GM21825 (cell line): ENCODE measurements at regions not wholly inside any gene's neighbourhood (a gene's known extent, or its start where the extent isn't known, plus 50 kb on each side); places are given as distances from the start of the nearest gene placed in this dataset.
A peak's percentile ranks its signal among the peaks of the same experiment; 100 is the strongest.

ENCODE experiments used
- ATAC-seq: cut with Tn5 transposase; IDR thresholded peaks from one replicate; pipeline ENCODE4 v1.9.1; 2021; ENCODE audit warnings: mild to moderate bottlenecking, moderate library complexity; ENCODE audit not compliant: unreplicated experiment

- ATAC-seq, result no peak
These were observed 166.2 kb downstream of the TMEM38B start for GRCh38 chr9:105860516-105860915.

- no peak for ATAC-seq
These were observed 167.6 kb downstream of the TMEM38B start for GRCh38 chr9:105861972-105862371.

DNA sequence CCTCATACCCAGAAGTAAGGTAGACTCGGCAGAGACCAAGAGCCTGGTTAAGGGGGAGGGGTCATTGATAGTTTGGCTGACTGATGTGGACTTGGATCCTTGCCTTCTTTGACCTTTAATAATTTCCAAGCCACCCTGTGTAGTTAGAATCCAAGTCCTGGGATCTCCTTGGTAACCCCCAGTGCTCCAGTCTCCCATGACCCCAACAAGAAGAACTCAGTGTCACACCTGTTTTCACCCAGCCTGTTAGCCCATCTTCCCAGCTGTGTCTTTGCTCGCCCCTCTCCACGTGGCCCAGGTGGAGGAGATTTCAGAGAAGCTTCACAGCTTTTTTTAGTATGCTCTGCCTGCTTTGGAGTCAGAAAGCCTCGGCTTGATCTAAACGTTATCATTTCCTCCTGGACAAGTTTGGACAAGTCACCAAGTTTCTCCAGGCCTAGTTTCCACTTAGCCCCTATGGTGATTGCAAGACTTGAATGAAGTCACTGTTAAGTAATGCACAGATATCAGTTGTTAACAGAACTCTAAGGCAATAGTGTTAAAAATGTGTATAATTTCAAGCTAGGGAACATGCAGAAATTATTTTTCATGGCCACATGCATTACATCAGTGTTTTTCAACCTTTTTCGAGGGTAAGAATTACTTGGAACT is 170.0 kb downstream of the TMEM38B start:
- no peak for ATAC-seq

DNA sequence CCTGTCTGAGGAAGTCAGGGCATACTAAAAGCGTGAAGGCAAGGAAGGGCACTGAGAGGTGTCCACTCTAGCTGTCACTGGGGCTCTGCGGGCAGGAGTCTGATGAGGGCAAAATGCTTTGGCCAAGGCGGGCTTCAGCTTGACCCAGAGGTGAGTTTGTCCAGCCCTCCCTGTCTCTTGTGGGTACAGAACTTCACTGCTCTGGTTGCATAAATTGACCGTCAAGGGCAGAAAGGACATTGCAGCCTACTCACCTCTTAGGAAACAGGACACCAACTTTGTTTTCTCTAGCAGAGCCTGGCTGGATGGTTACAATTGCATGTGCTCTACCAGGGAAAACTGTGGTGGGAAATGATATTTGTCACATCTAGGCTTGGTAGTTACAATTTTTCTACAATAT is 170.9 kb downstream of the TMEM38B start:
- no peak for ATAC-seq

DNA sequence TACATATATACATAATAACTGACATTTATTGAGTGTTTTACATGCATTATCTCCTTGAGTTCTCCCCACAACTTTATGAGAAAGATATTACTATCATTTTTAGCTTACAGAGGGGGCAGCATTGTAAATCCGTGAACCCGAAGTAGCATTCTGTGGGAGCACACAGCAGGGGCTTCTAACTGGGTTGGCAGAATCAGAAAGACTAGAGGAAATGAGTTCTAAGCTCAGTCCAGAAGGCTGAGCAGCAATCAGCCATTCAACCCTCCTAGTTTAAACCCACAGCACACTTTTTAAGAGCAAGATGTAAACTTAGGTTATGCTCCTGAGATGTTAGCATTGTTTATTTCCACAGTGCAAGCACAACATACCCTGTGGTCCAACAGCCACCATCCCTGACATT is 177.2 kb downstream of the TMEM38B start:
- no peak for ATAC-seq

GRCh38 chr9:105873801-105874200 is 179.5 kb downstream of the TMEM38B start:
- ATAC-seq, result no peak

DNA sequence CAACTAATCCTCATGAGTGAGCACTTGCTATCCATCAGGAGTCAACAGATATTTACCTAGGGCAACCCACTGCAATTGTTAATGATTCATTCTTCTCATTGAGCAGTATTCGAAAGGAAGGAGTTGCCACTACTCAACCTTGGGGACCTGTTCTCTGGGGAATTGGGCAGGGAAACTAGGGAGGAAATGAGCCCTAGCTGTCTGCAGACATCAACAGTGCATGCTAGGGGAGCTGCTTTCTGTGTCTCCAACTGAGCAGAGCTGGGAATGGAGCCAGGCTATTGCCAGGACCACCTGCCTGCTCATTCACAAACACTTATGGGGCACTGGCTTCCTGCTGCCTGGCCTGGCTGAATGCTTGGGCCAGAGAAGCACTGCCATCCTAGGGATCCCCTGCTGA is 183.4 kb downstream of the TMEM38B start:
- peak; percentile 77 for ATAC-seq

- ATAC-seq, result no peak
These were observed 184.8 kb downstream of the TMEM38B start for GRCh38 chr9:105879181-105879580.

DNA sequence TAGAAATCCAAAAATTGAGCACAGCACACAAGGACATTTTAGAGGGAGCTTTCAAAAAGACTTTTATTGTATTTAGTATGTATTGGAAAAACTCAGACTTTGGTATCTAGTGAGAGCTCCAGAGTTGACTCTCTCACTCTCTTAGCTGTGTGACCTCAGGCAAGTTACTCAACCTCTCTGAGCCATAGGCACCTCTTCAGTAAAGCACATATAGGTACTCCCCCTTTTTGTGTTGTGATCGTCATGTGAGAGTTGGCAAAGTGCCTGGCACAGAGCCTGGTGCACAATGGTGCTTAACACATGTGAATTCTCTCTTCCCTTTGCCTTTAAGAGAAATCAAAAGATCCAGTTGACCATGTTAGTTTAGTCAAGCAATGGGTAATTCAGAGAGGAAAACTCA is 186.2 kb downstream of the TMEM38B start:
- ATAC-seq, result no peak

DNA sequence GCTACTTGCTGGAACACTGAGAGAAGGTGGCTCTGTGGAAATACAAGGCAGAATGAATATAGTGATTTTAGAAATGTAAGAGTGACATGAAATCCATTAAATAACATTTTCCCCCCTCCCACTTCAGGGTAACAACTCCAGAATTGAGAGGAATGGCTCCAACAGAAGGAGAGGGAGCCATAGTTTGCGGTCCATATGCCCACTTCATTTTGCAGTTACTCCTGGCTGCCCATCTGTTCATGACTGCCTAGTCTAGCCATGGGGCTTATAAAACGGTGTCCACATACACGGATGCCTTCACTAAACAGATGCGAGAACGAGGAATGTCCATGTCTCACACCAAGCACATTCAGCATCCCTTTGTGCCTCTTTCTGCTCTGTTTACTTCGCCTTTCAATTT is 186.7 kb downstream of the TMEM38B start:
- no peak for ATAC-seq

DNA sequence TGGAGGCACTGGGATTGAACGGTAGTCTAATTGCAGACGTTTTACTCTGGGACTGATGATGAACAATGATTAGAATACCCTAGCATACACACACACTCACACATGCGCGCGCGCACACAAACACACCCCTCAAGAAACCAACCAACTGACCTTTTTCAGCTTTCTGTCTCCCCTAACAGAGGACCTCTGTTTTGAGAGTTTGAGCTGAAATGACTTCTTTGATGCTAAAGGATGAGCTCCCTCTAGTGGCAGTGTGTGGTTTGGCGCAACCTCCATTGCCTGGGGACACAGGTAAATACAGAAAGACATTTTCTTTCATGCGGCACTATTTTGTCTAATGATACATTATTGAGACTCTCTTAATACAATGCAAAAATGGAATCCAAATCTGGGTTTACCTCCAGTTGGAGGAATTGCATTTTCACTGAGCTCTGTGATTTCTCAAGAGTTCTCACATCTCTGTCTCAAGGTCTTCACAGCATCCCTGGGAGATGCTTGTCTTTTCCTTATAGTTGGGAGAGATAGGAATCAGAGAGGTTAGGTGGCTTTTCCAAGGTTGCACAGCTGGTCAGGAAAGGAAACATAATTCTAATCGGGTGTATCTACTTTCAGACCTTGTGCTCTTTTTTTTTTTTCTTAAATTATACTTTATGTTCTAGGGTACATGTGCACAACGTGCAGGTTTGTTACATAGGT is 187.5 kb downstream of the TMEM38B start:
- peak; percentile 46 for ATAC-seq

DNA sequence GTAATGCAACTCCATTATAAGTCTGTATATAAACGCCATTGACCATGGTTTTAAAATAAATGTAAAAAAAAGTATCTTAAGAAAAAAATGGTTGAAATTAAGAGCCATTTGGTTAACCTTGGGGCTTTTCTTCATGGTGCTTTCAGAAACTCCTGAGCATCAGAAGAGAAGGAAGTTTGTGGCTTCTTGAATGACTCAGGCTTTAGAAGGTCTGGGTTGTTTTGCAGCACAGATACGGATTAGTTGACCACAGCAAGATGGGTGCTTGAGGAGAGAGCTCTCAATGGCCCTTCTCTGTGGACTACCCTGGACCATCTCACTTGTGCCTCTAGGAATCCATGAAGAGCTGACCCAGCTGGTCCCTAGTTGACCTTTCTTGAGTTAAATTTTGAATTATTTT is 189.5 kb downstream of the TMEM38B start:
- peak; percentile 90 for ATAC-seq

DNA sequence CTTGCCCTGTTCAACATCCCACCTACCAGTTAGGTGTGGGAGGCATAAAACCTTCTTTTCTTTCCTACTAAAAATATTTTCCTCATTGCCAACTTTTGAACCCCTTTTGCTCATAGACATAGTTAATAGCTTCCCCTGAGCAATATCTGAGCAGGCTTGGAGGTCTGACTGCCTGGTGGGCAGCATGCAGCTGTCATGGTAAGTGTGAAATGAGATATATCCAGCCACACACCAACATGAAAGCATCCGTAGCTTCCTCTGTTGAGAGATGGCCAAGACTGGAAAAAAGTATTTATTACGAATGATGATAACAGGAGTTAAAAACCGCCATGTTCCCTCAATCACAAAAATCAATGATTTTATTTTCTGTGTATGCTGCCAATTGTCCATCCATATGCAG is 190.1 kb downstream of the TMEM38B start:
- no peak for ATAC-seq

DNA sequence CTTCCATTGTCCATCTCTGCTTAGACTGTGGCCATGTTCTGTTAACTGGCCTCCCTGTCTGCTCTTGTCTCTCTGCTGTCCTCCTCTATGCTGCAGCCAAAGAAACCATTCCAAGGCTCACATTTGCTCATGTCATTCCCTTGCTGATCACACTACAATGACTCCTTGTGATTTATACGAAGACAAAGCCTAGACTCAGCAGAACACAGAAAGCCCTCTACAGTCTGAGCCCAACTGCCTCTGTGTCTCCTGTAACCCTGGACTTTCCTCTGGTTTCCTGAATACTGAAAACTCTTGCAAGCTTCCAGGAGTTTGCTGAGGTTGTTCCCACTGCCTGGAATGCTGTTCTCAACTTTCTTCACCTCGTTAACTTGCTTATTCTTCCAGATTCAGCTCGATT is 191.8 kb downstream of the TMEM38B start:
- ATAC-seq, result no peak

- ATAC-seq, result no peak
These were observed 193.3 kb downstream of the TMEM38B start for GRCh38 chr9:105887679-105888078.

GRCh38 chr9:105890046-105890822 is 195.9 kb downstream of the TMEM38B start:
- no peak for ATAC-seq

- ATAC-seq, result no peak
These were observed 205.8 kb downstream of the TMEM38B start for GRCh38 chr9:105900123-105900522.

DNA sequence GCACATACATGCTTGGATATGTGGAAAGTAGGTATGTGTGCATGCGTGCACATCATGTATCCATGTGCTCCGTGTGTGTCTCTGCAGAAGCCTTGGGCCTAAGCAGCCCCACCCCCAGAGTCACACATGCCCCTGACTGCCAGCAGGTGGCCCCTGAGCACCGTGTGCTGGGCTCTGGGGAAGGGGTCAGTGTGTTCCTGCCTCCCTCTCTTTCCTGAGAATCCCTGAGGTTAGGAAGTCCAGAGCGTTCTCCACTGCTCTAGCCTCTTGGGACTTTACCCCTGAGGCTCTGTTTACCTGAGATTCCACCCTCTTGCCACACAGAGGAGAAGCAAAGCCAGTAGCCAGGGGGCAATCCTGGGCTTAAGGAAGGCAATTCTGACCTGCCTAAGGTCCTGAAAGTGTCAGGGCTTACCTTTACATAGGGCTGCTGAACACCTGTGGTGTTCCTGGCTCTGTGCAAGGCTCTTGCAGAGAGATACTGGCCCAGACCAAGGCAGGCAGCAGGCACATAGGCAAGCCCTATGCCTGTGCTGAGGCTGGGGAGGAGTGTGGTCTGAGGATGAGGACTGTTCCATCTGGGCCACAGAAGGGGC is 207.3 kb downstream of the TMEM38B start:
- peak; percentile 69 for ATAC-seq

- ATAC-seq, result no peak
These were observed 213.7 kb downstream of the TMEM38B start for GRCh38 chr9:105908069-105908468.

GRCh38 chr9:105911104-105911911 is 217.0 kb downstream of the TMEM38B start:
- ATAC-seq, result no peak
